Fibroblast of pulmonary artery (primary cell): ENCODE measurements at regions not wholly inside any gene's neighbourhood (a gene's known extent, or its start where the extent isn't known, plus 50 kb on each side); places are given as distances from the start of the nearest gene placed in this dataset.

ENCODE experiments used
- DNase-seq: peaks from one replicate; pipeline ENCODE4 v3.0.0-alpha.2; 2010; ENCODE audit warnings: low read depth
- H3K4me3 ChIP-seq: replicated peaks from 2 replicates; pipeline ENCODE4 v1.5.1; 2011; ENCODE audit warnings: low read depth, mild to moderate bottlenecking, control low read depth, low read length, moderate library complexity
- TF ChIP-seq, protein P1 (sequence below): IDR thresholded peaks from 2 replicates; pipeline ENCODE4 v1.5.1; 2011; ENCODE audit warnings: mild to moderate bottlenecking, control low read depth, low read length, inconsistent platforms; ENCODE audit errors: missing control alignments

DNA sequence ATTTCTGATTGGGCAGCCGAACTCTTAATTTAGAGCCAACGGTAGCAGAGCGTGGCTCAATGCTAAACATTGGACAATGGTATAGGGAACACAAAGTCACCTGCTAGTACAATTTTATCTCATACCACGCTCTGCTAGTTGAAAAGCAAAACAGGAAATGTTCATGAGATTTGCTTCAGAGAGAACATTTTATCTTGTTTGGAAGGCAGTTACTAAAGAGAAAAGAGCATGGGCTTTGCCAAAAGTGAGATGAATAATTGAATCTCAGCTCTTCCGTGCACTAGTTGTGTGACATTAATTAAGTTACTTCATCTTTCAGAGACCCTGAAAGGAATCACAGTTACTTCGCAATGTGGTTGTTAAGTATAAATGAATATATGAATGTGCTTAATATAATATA, 161.5 kb upstream of the FAM13C start:
- TF ChIP-seq, protein P1, sequence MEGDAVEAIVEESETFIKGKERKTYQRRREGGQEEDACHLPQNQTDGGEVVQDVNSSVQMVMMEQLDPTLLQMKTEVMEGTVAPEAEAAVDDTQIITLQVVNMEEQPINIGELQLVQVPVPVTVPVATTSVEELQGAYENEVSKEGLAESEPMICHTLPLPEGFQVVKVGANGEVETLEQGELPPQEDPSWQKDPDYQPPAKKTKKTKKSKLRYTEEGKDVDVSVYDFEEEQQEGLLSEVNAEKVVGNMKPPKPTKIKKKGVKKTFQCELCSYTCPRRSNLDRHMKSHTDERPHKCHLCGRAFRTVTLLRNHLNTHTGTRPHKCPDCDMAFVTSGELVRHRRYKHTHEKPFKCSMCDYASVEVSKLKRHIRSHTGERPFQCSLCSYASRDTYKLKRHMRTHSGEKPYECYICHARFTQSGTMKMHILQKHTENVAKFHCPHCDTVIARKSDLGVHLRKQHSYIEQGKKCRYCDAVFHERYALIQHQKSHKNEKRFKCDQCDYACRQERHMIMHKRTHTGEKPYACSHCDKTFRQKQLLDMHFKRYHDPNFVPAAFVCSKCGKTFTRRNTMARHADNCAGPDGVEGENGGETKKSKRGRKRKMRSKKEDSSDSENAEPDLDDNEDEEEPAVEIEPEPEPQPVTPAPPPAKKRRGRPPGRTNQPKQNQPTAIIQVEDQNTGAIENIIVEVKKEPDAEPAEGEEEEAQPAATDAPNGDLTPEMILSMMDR, result no peak
- H3K4me3 ChIP-seq, result no peak overlapping the region
- peak; percentile 50 for DNase-seq

DNA sequence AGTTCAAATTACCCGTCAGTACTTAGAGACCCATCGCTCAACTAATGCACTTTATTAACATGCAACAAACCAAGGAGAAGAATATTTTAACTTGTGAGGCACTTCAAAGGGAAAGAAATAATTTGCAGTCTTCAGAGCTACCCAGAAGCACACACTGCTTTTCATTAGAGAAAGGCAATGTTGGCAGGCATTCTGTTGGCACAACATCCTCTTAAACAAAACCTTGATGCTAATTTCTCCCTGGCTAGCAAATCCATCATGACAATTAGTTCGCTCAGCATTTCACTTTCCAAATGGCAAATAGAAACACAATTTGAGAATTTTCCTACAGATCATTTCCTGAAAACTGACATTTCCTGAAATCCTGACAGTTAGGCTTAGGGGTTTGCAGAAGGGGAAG, 155.6 kb upstream of the FAM13C start:
- DNase-seq, result no peak
- TF ChIP-seq, protein P1, result no peak
- H3K4me3 ChIP-seq, result no peak overlapping the region

DNA sequence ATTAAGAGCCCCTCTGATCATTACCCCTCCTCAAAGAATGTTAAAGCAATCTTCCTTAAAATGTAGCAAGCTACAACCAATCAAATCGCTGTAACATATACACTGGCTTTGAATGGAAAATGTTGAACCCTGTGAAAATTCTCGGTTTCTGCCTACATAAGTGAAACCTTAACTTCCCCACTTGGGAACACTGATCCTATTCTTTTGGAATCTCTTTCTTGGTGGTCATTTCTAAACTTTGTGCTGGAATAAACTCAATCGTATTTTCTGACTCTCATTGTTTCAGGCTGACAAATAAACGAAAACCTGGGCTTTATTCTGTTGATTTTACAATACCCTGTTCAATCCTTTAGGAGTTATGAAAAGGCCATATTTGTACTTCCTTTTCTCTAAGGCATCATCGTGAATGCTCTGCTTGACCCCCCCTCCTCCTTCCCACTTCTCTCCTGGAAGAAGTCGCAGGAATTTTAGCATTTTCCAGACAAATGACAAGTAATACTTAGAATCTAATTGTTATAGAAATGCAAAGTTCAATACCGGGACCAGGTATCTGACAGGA, 155.1 kb upstream of the FAM13C start:
- no peak overlapping the region for H3K4me3 ChIP-seq
- TF ChIP-seq, protein P1, result no peak
- DNase-seq, result no peak

DNA sequence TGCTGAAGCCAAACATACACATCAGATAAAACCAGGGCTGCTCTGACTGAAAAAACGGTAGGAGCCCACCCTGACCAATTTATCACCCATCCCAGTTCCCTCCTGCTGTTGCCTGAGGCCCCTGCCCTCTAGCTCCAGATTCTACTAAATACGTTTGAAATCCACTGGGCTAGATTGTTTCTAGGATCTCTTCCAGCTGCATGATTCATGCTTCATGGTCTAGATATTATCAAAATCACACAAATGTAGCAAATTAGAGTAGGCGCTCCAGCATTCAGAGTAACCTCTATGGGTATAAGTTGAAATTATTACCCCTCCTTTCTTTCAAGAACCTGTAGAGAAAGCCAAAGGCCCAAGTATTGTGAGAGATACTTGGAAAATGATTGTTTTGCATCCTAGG, 151.2 kb upstream of the FAM13C start:
- peak; percentile 36 for DNase-seq
- TF ChIP-seq, protein P1, result no peak
- H3K4me3 ChIP-seq, result no peak overlapping the region

DNA sequence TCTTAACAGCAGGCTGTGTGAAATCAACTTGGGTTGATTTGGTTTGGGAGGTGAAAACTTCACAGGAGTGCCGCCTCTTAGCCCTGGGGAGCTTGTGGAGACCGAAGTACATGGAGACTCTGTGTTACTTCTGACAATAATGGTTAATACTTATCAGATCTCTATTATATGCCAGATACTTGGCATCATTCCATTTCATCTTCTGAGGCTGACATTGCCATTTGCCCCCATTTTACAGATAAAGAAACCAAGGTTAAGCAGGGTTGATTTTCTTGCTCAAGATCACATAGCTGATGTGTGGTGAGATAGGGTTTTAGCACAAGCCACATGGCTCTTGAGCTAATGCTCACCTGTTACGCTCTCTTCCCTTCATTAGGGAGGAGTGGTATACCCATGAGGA, 150.6 kb upstream of the FAM13C start:
- no peak overlapping the region for H3K4me3 ChIP-seq
- TF ChIP-seq, protein P1, result no peak
- no peak for DNase-seq

DNA sequence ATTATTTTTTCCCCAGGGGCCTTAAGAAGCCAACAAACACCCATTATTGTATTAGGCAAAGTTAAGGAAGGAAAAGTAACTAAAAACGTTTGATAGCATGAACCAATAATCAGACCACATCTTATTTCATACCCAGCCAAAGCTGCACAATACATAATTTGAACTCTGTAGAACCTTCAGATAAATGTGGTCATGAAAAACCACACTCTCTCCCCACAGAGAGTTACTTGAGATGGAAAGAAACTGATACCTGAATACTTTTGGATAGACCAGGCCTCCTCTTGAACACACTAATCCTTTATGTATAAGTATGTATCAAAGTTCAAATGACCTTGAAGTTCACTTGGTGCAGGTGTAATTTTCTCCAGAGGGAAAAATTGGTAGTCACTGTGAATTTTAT, 146.6 kb upstream of the FAM13C start:
- DNase-seq, result no peak
- TF ChIP-seq, protein P1, result no peak
- H3K4me3 ChIP-seq, result no peak overlapping the region

DNA sequence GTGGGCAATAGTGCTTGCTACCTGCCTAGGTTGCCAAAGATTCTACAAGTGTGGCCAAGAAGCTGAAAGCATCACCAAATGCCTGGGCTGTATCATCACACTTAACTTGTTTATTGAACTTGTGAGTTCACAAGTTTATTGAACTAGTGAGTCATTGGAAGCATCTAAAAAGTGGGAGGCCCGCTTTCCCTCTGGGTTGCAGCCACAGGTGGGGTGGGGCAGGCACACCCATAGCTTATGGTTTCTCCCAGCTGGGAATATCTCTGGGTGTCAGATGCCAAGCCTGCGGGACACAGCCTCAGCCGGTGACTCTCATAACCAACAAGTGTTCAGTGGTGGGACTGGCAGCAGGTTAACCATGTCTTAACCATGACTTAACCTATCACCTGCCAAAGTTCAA, 145.9 kb upstream of the FAM13C start:
- TF ChIP-seq, protein P1, result no peak
- no peak overlapping the region for H3K4me3 ChIP-seq
- no peak for DNase-seq
